ENCODE measurements at regions not wholly inside any gene's neighbourhood (a gene's known extent, or its start where the extent isn't known, plus 50 kb on each side); places are given as distances from the start of the nearest gene placed in this dataset.

- H3K18ac ChIP-seq (ENCODE audit: low read length) = no peak overlapping the region
- H3K4ac ChIP-seq (ENCODE audit: low read depth, low read length) = no peak overlapping the region
- H3K27me3 ChIP-seq (ENCODE audit: insufficient read depth, low read length) = no peaks in the 10 kb centered on the region
- H2BK12ac ChIP-seq (ENCODE audit: low read length) = no peak overlapping the region
- no CpG with 5 or more reads among the region's 6 CpGs for WGBS (ENCODE audit: extremely low coverage, insufficient coverage, insufficient read length)
- no peak overlapping the region for H4K12ac ChIP-seq (ENCODE audit: low read depth, low read length)
- H3K4me3 ChIP-seq (ENCODE audit: low read depth, low read length) = no peak overlapping the region
- no peak overlapping the region for H2AFZ ChIP-seq (ENCODE audit: insufficient read depth, low read length, poor library complexity)
- no peaks in the 10 kb centered on the region for H3K9me3 ChIP-seq (ENCODE audit: insufficient read depth, low read depth, low read length)
- H4K8ac ChIP-seq (ENCODE audit: low read depth, low read length) = no peak overlapping the region
- H4K91ac ChIP-seq (ENCODE audit: low read depth, low read length) = no peak overlapping the region
- no peak overlapping the region for H3K4me2 ChIP-seq (ENCODE audit: low read length)
- no peak overlapping the region for H3K14ac ChIP-seq (ENCODE audit: low read length)
- no peak overlapping the region for H3K9ac ChIP-seq (ENCODE audit: low read length)
- H3K79me1 ChIP-seq (ENCODE audit: low read length) = peaks cover 6% of the 10 kb centered on the region
- H2BK5ac ChIP-seq (ENCODE audit: low read depth, low read length, poor library complexity) = peak overlapping the region; percentile 56
- H3K79me2 ChIP-seq (ENCODE audit: control insufficient read depth, insufficient read depth, low read length, poor library complexity) = no peaks in the 10 kb centered on the region
- no peak overlapping the region for H3K23ac ChIP-seq (ENCODE audit: low read length)
- peak overlapping the region; percentile 76 for H2BK120ac ChIP-seq (ENCODE audit: insufficient read depth, low read length, poor library complexity)
- H3K4me1 ChIP-seq (ENCODE audit: control insufficient read depth in 1 of 2, insufficient read depth in 2 of 2, low read length in 2 of 2) = no peaks in the 10 kb centered on the region
- H3K36me3 ChIP-seq (ENCODE audit: control insufficient read depth in 1 of 2, insufficient read depth in 2 of 2, low read length in 2 of 2) = no peaks in the 10 kb centered on the region
- no peak for DNase-seq
- no peak overlapping the region for H2AK5ac ChIP-seq (ENCODE audit: low read length)
- peak overlapping the region; percentile 71 for H3K27ac ChIP-seq (ENCODE audit: low read depth, low read length)
Observed at GRCh38 chr12:43210485-43211192, 341.4 kb downstream of the ADAMTS20 start.

GRCh38 chr12:43208627-43209026 is 343.4 kb downstream of the ADAMTS20 start:
- no peak overlapping the region for H2AK5ac ChIP-seq (ENCODE audit: low read length)
- no peak overlapping the region for H4K12ac ChIP-seq (ENCODE audit: low read depth, low read length)
- no peaks in the 10 kb centered on the region for H3K36me3 ChIP-seq (ENCODE audit: control insufficient read depth in 1 of 2, insufficient read depth in 2 of 2, low read length in 2 of 2)
- H2AFZ ChIP-seq (ENCODE audit: insufficient read depth, low read length, poor library complexity) = no peak overlapping the region
- WGBS (ENCODE audit: extremely low coverage, insufficient coverage, insufficient read length) = no CpG with 5 or more reads among the region's 3 CpGs
- H2BK5ac ChIP-seq (ENCODE audit: low read depth, low read length, poor library complexity) = peak overlapping the region; percentile 35
- DNase-seq = no peak
- H4K91ac ChIP-seq (ENCODE audit: low read depth, low read length) = peak overlapping the region; percentile 65
- H4K8ac ChIP-seq (ENCODE audit: low read depth, low read length) = no peak overlapping the region
- H3K9ac ChIP-seq (ENCODE audit: low read length) = no peak overlapping the region
- no peak overlapping the region for H3K4me2 ChIP-seq (ENCODE audit: low read length)
- H3K14ac ChIP-seq (ENCODE audit: low read length) = no peak overlapping the region
- no peaks in the 10 kb centered on the region for H3K79me2 ChIP-seq (ENCODE audit: control insufficient read depth, insufficient read depth, low read length, poor library complexity)
- H3K79me1 ChIP-seq (ENCODE audit: low read length) = peaks cover 6% of the 10 kb centered on the region
- H3K27me3 ChIP-seq (ENCODE audit: insufficient read depth, low read length) = no peaks in the 10 kb centered on the region
- no peaks in the 10 kb centered on the region for H3K9me3 ChIP-seq (ENCODE audit: insufficient read depth, low read depth, low read length)
- H3K27ac ChIP-seq (ENCODE audit: low read depth, low read length) = no peak overlapping the region
- H2BK120ac ChIP-seq (ENCODE audit: insufficient read depth, low read length, poor library complexity) = peak overlapping the region; percentile 51
- no peak overlapping the region for H3K23ac ChIP-seq (ENCODE audit: low read length)
- no peak overlapping the region for H3K18ac ChIP-seq (ENCODE audit: low read length)
- no peak overlapping the region for H3K4ac ChIP-seq (ENCODE audit: low read depth, low read length)
- H2BK12ac ChIP-seq (ENCODE audit: low read length) = peak overlapping the region; percentile 49
- H3K4me3 ChIP-seq (ENCODE audit: low read depth, low read length) = no peak overlapping the region
- no peaks in the 10 kb centered on the region for H3K4me1 ChIP-seq (ENCODE audit: control insufficient read depth in 1 of 2, insufficient read depth in 2 of 2, low read length in 2 of 2)

GRCh38 chr12:43208221-43208620 is 343.8 kb downstream of the ADAMTS20 start:
- Histone ChIP-seq H3K4me1 (ENCODE audit: control insufficient read depth in 1 of 2, insufficient read depth in 2 of 2, low read length in 2 of 2) (no peaks in the 10 kb centered on the region), H3K9me3 (ENCODE audit: insufficient read depth, low read depth, low read length) (no peaks in the 10 kb centered on the region), H3K4me2 (ENCODE audit: low read length) (no peak overlapping the region), H4K8ac (ENCODE audit: low read depth, low read length) (no peak overlapping the region), H3K4me3 (ENCODE audit: low read depth, low read length) (no peak overlapping the region), H3K79me2 (ENCODE audit: control insufficient read depth, insufficient read depth, low read length, poor library complexity) (no peaks in the 10 kb centered on the region), H4K12ac (ENCODE audit: low read depth, low read length) (no peak overlapping the region), H3K4ac (ENCODE audit: low read depth, low read length) (no peak overlapping the region), H2AK5ac (ENCODE audit: low read length) (no peak overlapping the region), H4K91ac (ENCODE audit: low read depth, low read length) (no peak overlapping the region), H3K27ac (ENCODE audit: low read depth, low read length) (no peak overlapping the region), H3K23ac (ENCODE audit: low read length) (no peak overlapping the region), H3K18ac (ENCODE audit: low read length) (no peak overlapping the region), H3K36me3 (ENCODE audit: control insufficient read depth in 1 of 2, insufficient read depth in 2 of 2, low read length in 2 of 2) (no peaks in the 10 kb centered on the region), H2BK5ac (ENCODE audit: low read depth, low read length, poor library complexity) (no peak overlapping the region), H2AFZ (ENCODE audit: insufficient read depth, low read length, poor library complexity) (no peak overlapping the region), H3K27me3 (ENCODE audit: insufficient read depth, low read length) (no peaks in the 10 kb centered on the region), H2BK120ac (ENCODE audit: insufficient read depth, low read length, poor library complexity) (no peak overlapping the region), H3K79me1 (ENCODE audit: low read length) (peaks cover 6% of the 10 kb centered on the region), H2BK12ac (ENCODE audit: low read length) (no peak overlapping the region), H3K9ac (ENCODE audit: low read length) (no peak overlapping the region), H3K14ac (ENCODE audit: low read length) (no peak overlapping the region)
- DNase-seq = no peak
- no CpG with 5 or more reads among the region's 5 CpGs for WGBS (ENCODE audit: extremely low coverage, insufficient coverage, insufficient read length)

GRCh38 chr12:43206396-43206795 is 345.6 kb downstream of the ADAMTS20 start:
- Histone ChIP-seq H3K79me1 (ENCODE audit: low read length) (peaks cover 6% of the 10 kb centered on the region), H4K8ac (ENCODE audit: low read depth, low read length) (no peak overlapping the region), H3K14ac (ENCODE audit: low read length) (no peak overlapping the region), H2AFZ (ENCODE audit: insufficient read depth, low read length, poor library complexity) (no peak overlapping the region), H3K4me2 (ENCODE audit: low read length) (no peak overlapping the region), H3K4me1 (ENCODE audit: control insufficient read depth in 1 of 2, insufficient read depth in 2 of 2, low read length in 2 of 2) (no peaks in the 10 kb centered on the region), H3K27me3 (ENCODE audit: insufficient read depth, low read length) (no peaks in the 10 kb centered on the region), H3K4me3 (ENCODE audit: low read depth, low read length) (no peak overlapping the region), H3K9ac (ENCODE audit: low read length) (no peak overlapping the region), H4K91ac (ENCODE audit: low read depth, low read length) (no peak overlapping the region), H3K18ac (ENCODE audit: low read length) (no peak overlapping the region), H4K12ac (ENCODE audit: low read depth, low read length) (no peak overlapping the region), H2BK120ac (ENCODE audit: insufficient read depth, low read length, poor library complexity) (no peak overlapping the region), H3K27ac (ENCODE audit: low read depth, low read length) (no peak overlapping the region), H3K36me3 (ENCODE audit: control insufficient read depth in 1 of 2, insufficient read depth in 2 of 2, low read length in 2 of 2) (no peaks in the 10 kb centered on the region), H3K79me2 (ENCODE audit: control insufficient read depth, insufficient read depth, low read length, poor library complexity) (no peaks in the 10 kb centered on the region), H3K9me3 (ENCODE audit: insufficient read depth, low read depth, low read length) (no peaks in the 10 kb centered on the region), H2AK5ac (ENCODE audit: low read length) (no peak overlapping the region), H3K4ac (ENCODE audit: low read depth, low read length) (no peak overlapping the region), H2BK12ac (ENCODE audit: low read length) (no peak overlapping the region), H3K23ac (ENCODE audit: low read length) (no peak overlapping the region), H2BK5ac (ENCODE audit: low read depth, low read length, poor library complexity) (no peak overlapping the region)
- DNase-seq = peak in 1 of 2 donors; percentile 57

Measured in trophoblast cell (in vitro differentiated cells and primary cell).